T-helper 1 cell treated with Interleukin-12 subunit alpha and Interleukin-12 subunit beta and Interleukin-4 antibody, amounts not matched to agents 30 μg/mL and 1 μg/mL, for 36 hours (primary cell): ENCODE measurements at regions not wholly inside any gene's neighbourhood (a gene's known extent, or its start where the extent isn't known, plus 50 kb on each side); places are given as distances from the start of the nearest gene placed in this dataset.
"Not testable (repeated sequence)": the region's sequence is repeated elsewhere in the genome, so short reads cannot be mapped to it uniquely, and the experiment has no call there.

Experiments
- H3K27ac Mint-ChIP-seq: one replicate; pipeline ENCODE4 v1.8.0; 2021; ENCODE audit warnings: mild to moderate bottlenecking, mixed read lengths
- H3K27me3 Mint-ChIP-seq: one replicate; pipeline ENCODE4 v1.8.0; 2021; ENCODE audit warnings: low read depth, mixed read lengths
- H3K36me3 Mint-ChIP-seq: one replicate; pipeline ENCODE4 v1.8.0; 2021; ENCODE audit warnings: low read depth, mixed read lengths
- H3K4me1 Mint-ChIP-seq: one replicate; pipeline ENCODE4 v1.8.0; 2021; ENCODE audit warnings: low read depth, mixed read lengths
- H3K4me3 Mint-ChIP-seq: one replicate; pipeline ENCODE4 v1.8.0; 2021; ENCODE audit warnings: mild to moderate bottlenecking, moderate library complexity, mixed read lengths
- H3K9me3 Mint-ChIP-seq: one replicate; pipeline ENCODE4 v1.8.0; 2021; ENCODE audit warnings: mixed read lengths

DNA sequence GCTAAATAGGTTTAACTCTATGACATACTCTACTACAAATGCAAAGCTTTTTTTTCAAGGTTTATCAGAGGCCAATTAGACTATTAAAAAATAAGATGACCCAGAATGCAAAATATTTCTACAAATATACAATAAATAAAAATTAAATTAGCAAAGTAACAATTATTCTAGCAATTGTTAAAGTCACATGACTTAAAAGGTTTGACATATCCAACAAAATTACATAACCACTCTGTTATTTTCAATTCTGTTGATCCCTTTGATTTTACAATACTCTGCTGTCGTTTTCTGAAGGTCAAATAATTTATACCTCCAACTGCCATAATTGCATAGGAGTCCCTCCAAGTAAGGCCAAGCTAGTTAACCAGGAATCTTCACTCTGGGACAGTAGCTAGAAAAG is 292.6 kb upstream of the MIR17HG start:
- H3K27ac Mint-ChIP-seq: no peak overlapping the region
- no peaks in the 10 kb centered on the region for H3K36me3 Mint-ChIP-seq
- no peak overlapping the region for H3K4me3 Mint-ChIP-seq
- no peaks in the 10 kb centered on the region for H3K4me1 Mint-ChIP-seq
- no peaks in the 10 kb centered on the region for H3K27me3 Mint-ChIP-seq
- peaks cover 8% of the 10 kb centered on the region for H3K9me3 Mint-ChIP-seq

GRCh38 chr13:91056746-91057145 is 290.7 kb upstream of the MIR17HG start:
- Mint-ChIP-seq H3K9me3 (peaks cover 4% of the 10 kb centered on the region), H3K36me3 (no peaks in the 10 kb centered on the region), H3K27ac (no peak overlapping the region), H3K27me3 (no peaks in the 10 kb centered on the region), H3K4me1 (no peaks in the 10 kb centered on the region), H3K4me3 (no peak overlapping the region)

- not testable (repeated sequence) for H3K36me3 Mint-ChIP-seq, H3K27me3 Mint-ChIP-seq, H3K9me3 Mint-ChIP-seq, H3K4me1 Mint-ChIP-seq, H3K4me3 Mint-ChIP-seq, H3K27ac Mint-ChIP-seq
Measured at GRCh38 chr13:91057507-91057906, 290.0 kb upstream of the MIR17HG start.

DNA sequence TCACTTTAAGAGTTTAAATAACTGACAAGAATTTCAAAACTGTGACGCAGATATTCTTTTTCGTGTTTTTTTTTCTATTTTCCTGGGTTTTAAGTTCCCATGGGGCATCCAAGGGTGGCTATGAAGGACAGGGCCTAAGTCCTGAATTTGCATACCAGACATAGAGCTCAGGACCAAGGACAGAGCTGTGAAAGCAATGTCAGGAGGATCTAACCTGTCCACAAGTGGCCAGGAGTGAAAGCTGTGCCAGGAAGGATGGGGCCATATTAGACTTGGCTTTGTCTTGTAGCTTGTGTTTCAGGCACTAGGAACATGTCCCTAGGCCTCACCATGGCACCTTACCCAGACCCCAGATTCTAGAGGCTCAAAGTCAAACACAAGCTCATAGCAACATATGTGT is 289.4 kb upstream of the MIR17HG start:
- Mint-ChIP-seq H3K36me3 (no peaks in the 10 kb centered on the region), H3K27me3 (no peaks in the 10 kb centered on the region), H3K9me3 (peaks cover 4% of the 10 kb centered on the region), H3K4me1 (no peaks in the 10 kb centered on the region), H3K27ac (no peak overlapping the region), H3K4me3 (no peak overlapping the region)

DNA sequence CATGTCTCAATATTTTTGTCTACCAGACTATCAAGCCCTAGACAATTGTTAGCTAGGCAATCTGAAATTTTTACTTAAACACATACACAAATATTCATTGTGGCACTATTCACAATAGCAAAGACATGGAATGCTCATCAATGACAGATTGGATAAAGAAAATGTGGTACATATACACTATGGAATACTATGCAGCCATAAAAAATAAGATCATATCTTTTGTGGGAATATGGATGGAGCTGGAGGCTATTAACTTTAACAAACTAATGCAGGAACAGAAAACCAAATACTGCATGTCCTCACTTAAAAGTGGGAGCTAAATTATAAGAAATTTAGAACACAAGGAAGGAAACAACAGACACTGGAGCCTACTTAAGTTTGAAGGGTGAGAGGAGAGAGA is 288.6 kb upstream of the MIR17HG start:
- Mint-ChIP-seq H3K36me3 (no peaks in the 10 kb centered on the region), H3K27me3 (no peaks in the 10 kb centered on the region), H3K9me3 (peaks cover 4% of the 10 kb centered on the region), H3K27ac (no peak overlapping the region), H3K4me3 (no peak overlapping the region), H3K4me1 (no peaks in the 10 kb centered on the region)

GRCh38 chr13:91066745-91067144 is 280.7 kb upstream of the MIR17HG start:
- H3K27ac Mint-ChIP-seq: no peak overlapping the region
- H3K4me3 Mint-ChIP-seq: no peak overlapping the region
- no peaks in the 10 kb centered on the region for H3K27me3 Mint-ChIP-seq
- H3K4me1 Mint-ChIP-seq: no peaks in the 10 kb centered on the region
- H3K36me3 Mint-ChIP-seq: no peaks in the 10 kb centered on the region
- H3K9me3 Mint-ChIP-seq: no peaks in the 10 kb centered on the region

DNA sequence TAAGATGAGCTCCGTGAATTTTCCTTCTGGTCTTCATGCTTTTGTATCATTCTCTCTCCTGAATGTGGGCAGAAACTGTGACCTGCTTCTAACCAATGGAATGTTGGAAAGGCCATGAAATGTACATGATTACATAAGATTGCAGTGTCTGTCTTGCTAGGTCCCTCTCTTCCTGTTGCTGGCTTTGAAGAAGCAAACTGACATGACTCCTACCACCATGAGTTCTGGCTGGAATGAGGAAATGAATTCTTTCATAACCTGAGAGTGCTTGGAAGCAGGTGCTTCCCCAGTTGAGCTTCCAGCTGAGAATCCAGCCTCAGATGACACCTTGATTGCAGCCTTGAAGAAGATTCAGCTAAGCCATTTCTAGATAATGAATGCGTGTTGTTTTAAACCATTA is 275.0 kb upstream of the MIR17HG start:
- Mint-ChIP-seq H3K9me3 (no peaks in the 10 kb centered on the region), H3K4me1 (no peaks in the 10 kb centered on the region), H3K36me3 (no peaks in the 10 kb centered on the region), H3K4me3 (no peak overlapping the region), H3K27ac (no peak overlapping the region), H3K27me3 (no peaks in the 10 kb centered on the region)

GRCh38 chr13:91074091-91074490 is 273.4 kb upstream of the MIR17HG start:
- no peaks in the 10 kb centered on the region for H3K9me3 Mint-ChIP-seq
- H3K27me3 Mint-ChIP-seq: no peaks in the 10 kb centered on the region
- no peak overlapping the region for H3K27ac Mint-ChIP-seq
- H3K36me3 Mint-ChIP-seq: no peaks in the 10 kb centered on the region
- H3K4me3 Mint-ChIP-seq: no peak overlapping the region
- H3K4me1 Mint-ChIP-seq: no peaks in the 10 kb centered on the region

GRCh38 chr13:91076830-91077229 is 270.7 kb upstream of the MIR17HG start:
- H3K4me1 Mint-ChIP-seq: no peaks in the 10 kb centered on the region
- H3K27ac Mint-ChIP-seq: no peak overlapping the region
- H3K36me3 Mint-ChIP-seq: no peaks in the 10 kb centered on the region
- H3K27me3 Mint-ChIP-seq: no peaks in the 10 kb centered on the region
- H3K9me3 Mint-ChIP-seq: no peaks in the 10 kb centered on the region
- H3K4me3 Mint-ChIP-seq: no peak overlapping the region

DNA sequence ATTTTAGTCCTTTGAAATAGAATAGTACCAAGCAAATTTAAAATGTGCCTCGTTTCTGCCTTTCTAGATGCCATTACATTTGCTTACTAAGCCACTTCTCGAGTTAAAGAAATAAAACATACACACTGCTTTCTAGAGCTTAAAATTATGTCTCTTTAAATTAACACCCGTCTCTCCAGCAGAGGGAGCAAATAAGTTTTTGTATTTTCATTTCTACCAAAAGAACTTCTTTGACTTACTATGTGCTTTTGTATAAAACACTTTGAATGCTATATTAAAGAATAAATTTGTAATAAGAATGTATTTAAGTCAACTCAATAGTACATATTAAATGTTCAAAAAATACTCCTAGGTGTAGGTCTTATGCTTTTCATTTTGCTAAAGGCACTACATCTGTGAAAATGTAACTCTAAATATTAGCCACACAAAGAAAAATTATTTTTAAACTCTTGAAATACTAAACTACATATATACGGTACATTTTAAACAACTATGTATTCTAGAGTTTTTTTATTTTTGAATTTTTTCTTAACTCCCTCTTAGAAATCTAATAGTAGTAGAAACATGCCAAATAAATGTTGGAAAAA is 269.3 kb upstream of the MIR17HG start:
- H3K9me3 Mint-ChIP-seq: no peaks in the 10 kb centered on the region
- no peaks in the 10 kb centered on the region for H3K27me3 Mint-ChIP-seq
- no peak overlapping the region for H3K4me3 Mint-ChIP-seq
- H3K27ac Mint-ChIP-seq: no peak overlapping the region
- no peaks in the 10 kb centered on the region for H3K36me3 Mint-ChIP-seq
- H3K4me1 Mint-ChIP-seq: no peaks in the 10 kb centered on the region

GRCh38 chr13:91079176-91079575 is 268.3 kb upstream of the MIR17HG start:
- H3K4me3 Mint-ChIP-seq: no peak overlapping the region
- no peaks in the 10 kb centered on the region for H3K36me3 Mint-ChIP-seq
- no peaks in the 10 kb centered on the region for H3K4me1 Mint-ChIP-seq
- no peaks in the 10 kb centered on the region for H3K27me3 Mint-ChIP-seq
- H3K27ac Mint-ChIP-seq: no peak overlapping the region
- H3K9me3 Mint-ChIP-seq: no peaks in the 10 kb centered on the region

DNA sequence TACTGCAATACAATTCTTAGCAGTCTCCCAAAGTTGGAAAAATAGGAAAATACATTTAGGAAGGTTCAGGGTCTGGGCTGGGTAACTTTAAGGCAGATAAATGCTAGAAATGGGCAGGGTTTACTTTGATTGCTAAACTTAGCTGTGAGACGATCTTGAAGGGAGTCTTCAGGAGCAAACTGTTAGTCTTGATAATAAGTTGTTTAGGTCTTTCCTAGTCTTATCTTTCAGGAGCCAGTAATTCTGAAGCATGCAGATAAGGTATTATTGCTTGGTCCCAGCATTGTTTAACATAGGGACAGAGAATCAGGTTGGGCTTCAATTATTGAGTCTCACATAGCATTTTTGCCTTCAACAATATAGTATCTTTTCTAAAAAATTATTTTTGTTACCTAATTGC is 262.4 kb upstream of the MIR17HG start:
- H3K36me3 Mint-ChIP-seq: no peaks in the 10 kb centered on the region
- H3K27me3 Mint-ChIP-seq: no peaks in the 10 kb centered on the region

GRCh38 chr13:91086936-91087716 is 260.4 kb upstream of the MIR17HG start:
- no peaks in the 10 kb centered on the region for H3K4me1 Mint-ChIP-seq
- no peaks in the 10 kb centered on the region for H3K9me3 Mint-ChIP-seq
- no peak overlapping the region for H3K27ac Mint-ChIP-seq
- H3K27me3 Mint-ChIP-seq: no peaks in the 10 kb centered on the region
- no peaks in the 10 kb centered on the region for H3K36me3 Mint-ChIP-seq
- H3K4me3 Mint-ChIP-seq: no peak overlapping the region

More for the DNA sequence above, 262.4 kb upstream of the MIR17HG start:
- H3K4me1 Mint-ChIP-seq: no peaks in the 10 kb centered on the region
- H3K9me3 Mint-ChIP-seq: no peaks in the 10 kb centered on the region
- H3K4me3 Mint-ChIP-seq: no peak overlapping the region
- no peak overlapping the region for H3K27ac Mint-ChIP-seq

GRCh38 chr13:91097269-91097668 is 250.2 kb upstream of the MIR17HG start:
- H3K36me3 Mint-ChIP-seq: no peaks in the 10 kb centered on the region
- no peaks in the 10 kb centered on the region for H3K27me3 Mint-ChIP-seq
- no peaks in the 10 kb centered on the region for H3K9me3 Mint-ChIP-seq
- H3K27ac Mint-ChIP-seq: no peak overlapping the region
- H3K4me1 Mint-ChIP-seq: no peaks in the 10 kb centered on the region
- H3K4me3 Mint-ChIP-seq: no peak overlapping the region

- no peaks in the 10 kb centered on the region for H3K9me3 Mint-ChIP-seq
- H3K4me1 Mint-ChIP-seq: no peaks in the 10 kb centered on the region
- H3K27me3 Mint-ChIP-seq: no peaks in the 10 kb centered on the region
- H3K36me3 Mint-ChIP-seq: no peaks in the 10 kb centered on the region
- no peak overlapping the region for H3K4me3 Mint-ChIP-seq
- no peak overlapping the region for H3K27ac Mint-ChIP-seq
Measured at GRCh38 chr13:91099877-91100276, 247.6 kb upstream of the MIR17HG start.
